Endothelial cell of umbilical vein (primary cell): ENCODE measurements at regions not wholly inside any gene's neighbourhood (a gene's known extent, or its start where the extent isn't known, plus 50 kb on each side); places are given as distances from the start of the nearest gene placed in this dataset.

Experiments
- BruUV-seq: library from RNA; stranded (reverse); fragments of 400-500 nt; replicated peaks from 2 replicates; lab custom pipeline; 2021; lab: Mats Ljungman, UMichigan
- CTCF ChIA-PET: fragments of 300-600, 350-600 bp; sonication (Branson Sonifier 250); formaldehyde crosslinking; loops from one replicate; lab custom pipeline; 2021; ENCODE audit warnings: antibody characterized with exemption, inconsistent platforms; lab: Charles Lee
- POLR2A ChIA-PET: fragments of 300-600, 350-600 bp; sonication (Branson Sonifier 250); formaldehyde crosslinking; loops from one replicate; lab custom pipeline; 2021; ENCODE audit warnings: antibody characterized with exemption, inconsistent platforms; lab: Charles Lee
- DNase-seq: peaks from one replicate; pipeline ENCODE4 v3.0.0-alpha.2; 2011; ENCODE audit warnings: low read depth, low spot score
- FAIRE-seq: peaks from 2 replicates; lab custom pipeline; 2011; peaks lifted over from hg19 to GRCh38; lab: Jason Lieb, UNC
- H2AFZ ChIP-seq: 2 replicates; pipeline ENCODE4 v1.6.0; 2012; ENCODE audit warnings: low read depth, low read length, control low read depth, inconsistent platforms
- H3K27ac ChIP-seq: 2 replicates; pipeline ENCODE4 v1.5.1; 2011; ENCODE audit warnings: low read depth, mild to moderate bottlenecking, control low read depth, low read length, moderate library complexity; ENCODE audit not compliant: insufficient read depth
- H3K27me3 ChIP-seq, 2 experiments: 2 replicates each; pipeline versions ENCODE4 v1.6.0 to v1.6.1; 2011; ENCODE audit warnings: low read length in 2 of 2, mixed read lengths in 1 of 2; ENCODE audit not compliant: control insufficient read depth in 2 of 2, insufficient read depth in 2 of 2
- H3K36me3 ChIP-seq, 2 experiments: 2 replicates in 1 of 2; 3 replicates in 1 of 2; pipeline ENCODE4 v1.5.1; 2011; ENCODE audit warnings: low read length in 2 of 2, mild to moderate bottlenecking in 1 of 2, moderate library complexity in 1 of 2; ENCODE audit not compliant: control insufficient read depth in 2 of 2, insufficient read depth in 2 of 2; ENCODE audit errors: extremely low read depth in 1 of 2
- H3K4me1 ChIP-seq: 3 replicates; pipeline ENCODE4 v1.5.1; 2011; ENCODE audit warnings: mild to moderate bottlenecking, low read length; ENCODE audit not compliant: control insufficient read depth, insufficient read depth; ENCODE audit errors: extremely low read depth
- H3K4me2 ChIP-seq: 2 replicates; pipeline ENCODE4 v1.6.1; 2011; ENCODE audit warnings: low read length, control low read depth, mixed read lengths; ENCODE audit not compliant: insufficient read depth
- H3K4me3 ChIP-seq, 3 experiments: fragments of 200-600 bp in 1 of 3; sonication (generic), shearing (Covaris generic) in 1 of 3; replicated peaks in 1 of 3; 2 replicates each; pipeline ENCODE4 v1.5.1; 2011 to 2016; ENCODE audit warnings: control low read depth in 3 of 3, low read length in 3 of 3, mild to moderate bottlenecking in 2 of 3, inconsistent platforms in 1 of 3, low read depth in 1 of 3, moderate library complexity in 1 of 3; ENCODE audit not compliant: insufficient read depth in 1 of 3
- H3K79me2 ChIP-seq: 2 replicates; pipeline ENCODE4 v1.6.0; 2012; ENCODE audit warnings: low read length, inconsistent platforms; ENCODE audit not compliant: control insufficient read depth, insufficient read depth
- H3K9ac ChIP-seq: replicated peaks from 2 replicates; pipeline ENCODE3; 2011; ENCODE audit warnings: low read length, control low read depth; ENCODE audit not compliant: insufficient read depth; ENCODE audit errors: extremely low read depth
- H3K9me1 ChIP-seq: replicated peaks from 3 replicates; pipeline ENCODE4 v1.6.0; 2011; ENCODE audit warnings: mild to moderate bottlenecking, low read length; ENCODE audit not compliant: control insufficient read depth, insufficient read depth; ENCODE audit errors: extremely low read depth
- H3K9me3 ChIP-seq: replicated peaks from 2 replicates; pipeline ENCODE4 v1.5.1; 2012; ENCODE audit warnings: low read length, inconsistent platforms; ENCODE audit not compliant: control insufficient read depth, insufficient read depth
- H4K20me1 ChIP-seq: replicated peaks from 2 replicates; pipeline ENCODE3; 2011; ENCODE audit warnings: mild to moderate bottlenecking, low read length; ENCODE audit not compliant: control insufficient read depth, insufficient read depth; ENCODE audit errors: extremely low read depth
- CTCF ChIP-seq, 2 donors: IDR thresholded peaks; 1 replicate in 1 of 2; 2 replicates in 1 of 2; pipeline ENCODE4 v1.5.1; 2011; ENCODE audit warnings: low read length in 2 of 2, mild to moderate bottlenecking in 2 of 2, moderate library complexity in 2 of 2, control low read depth in 1 of 2, inconsistent platforms in 1 of 2, low read depth in 1 of 2; ENCODE audit not compliant: insufficient read depth in 1 of 2; ENCODE audit errors: extremely low read depth in 1 of 2
- EZH2 ChIP-seq: IDR thresholded peaks from 2 replicates; pipeline ENCODE4 v1.6.1; 2012; ENCODE audit warnings: borderline replicate concordance, low read depth, mild to moderate bottlenecking, moderate library complexity, low read length, inconsistent platforms; ENCODE audit not compliant: severe bottlenecking
- FOS ChIP-seq: IDR thresholded peaks from 2 replicates; pipeline ENCODE4 v1.6.1; 2011; ENCODE audit warnings: mild to moderate bottlenecking, low read length, moderate library complexity, borderline replicate concordance; ENCODE audit not compliant: insufficient read depth
- GATA2 ChIP-seq: IDR thresholded peaks from 2 replicates; pipeline ENCODE4 v1.7.0; 2011; ENCODE audit warnings: low read depth, mild to moderate bottlenecking, moderate library complexity, mixed read lengths, low read length; ENCODE audit not compliant: insufficient read length, insufficient read depth
- JUN ChIP-seq: IDR thresholded peaks from 2 replicates; pipeline ENCODE4 v1.6.1; 2011; ENCODE audit warnings: borderline replicate concordance, low read depth; ENCODE audit not compliant: insufficient read length, insufficient read depth
- MYC ChIP-seq: IDR thresholded peaks from one replicate; pipeline ENCODE4 v1.6.1; 2011; ENCODE audit warnings: mild to moderate bottlenecking, low read depth, low read length
- POLR2A ChIP-seq: IDR thresholded peaks from 2 replicates; pipeline ENCODE4 v1.6.1; 2012; ENCODE audit warnings: low read depth, mild to moderate bottlenecking, control low read depth, low read length
- POLR2AphosphoS5 ChIP-seq: IDR thresholded peaks from 2 replicates; pipeline ENCODE4 v1.6.1; 2012; ENCODE audit warnings: low read depth, mild to moderate bottlenecking, control low read depth, low read length, moderate library complexity; ENCODE audit not compliant: insufficient read depth
- dilution Hi-C: fragments of 300-500 bp; cut with MboI; formaldehyde crosslinking; loops from one replicate; pipeline ENCODE4 v1.15.0; 2019; ENCODE audit warnings: low sequenced_read_pairs; ENCODE audit not compliant: extremely low pct_ligation_motif_present
- intact Hi-C: fragments of 100-400 bp; cut with micrococcal nuclease; formaldehyde crosslinking; loops from one replicate; pipeline ENCODE4 v1.10.0; 2022
- TF ChIP-seq, protein P1 (sequence below): IDR thresholded peaks from 2 replicates; pipeline ENCODE4 v1.6.1; 2011; ENCODE audit not compliant: insufficient read depth, insufficient read length

DNA sequence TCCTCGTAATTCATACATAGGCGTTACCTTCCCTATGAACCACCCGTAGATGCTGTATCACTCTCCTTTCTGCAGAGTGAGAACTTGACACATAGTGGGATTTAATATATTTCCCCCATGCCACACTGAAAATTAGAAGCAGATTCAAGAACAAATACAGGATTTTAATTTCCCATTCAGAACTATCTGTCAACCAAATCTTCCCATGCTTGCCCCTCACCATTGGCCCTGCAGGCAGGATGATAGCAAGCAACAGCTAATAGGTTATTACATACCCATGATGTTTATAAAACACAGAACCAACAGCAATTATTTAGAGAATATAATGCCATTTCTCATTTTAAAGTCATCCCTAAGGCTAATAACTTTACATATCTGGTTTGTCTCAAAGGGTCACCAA is 55.0 kb upstream of the GNAO1 start:
- no peak for FAIRE-seq
- Histone ChIP-seq H2AFZ (no peak overlapping the region), H3K4me1 (no peaks in the 10 kb centered on the region), H3K27me3 (no peaks in the 10 kb centered on the region), H3K4me3 (no peak overlapping the region), H3K9me1 (no peaks in the 10 kb centered on the region), H3K27ac (no peak overlapping the region), H3K36me3 (no peaks in the 10 kb centered on the region), H3K79me2 (no peaks in the 10 kb centered on the region), H3K4me2 (no peak overlapping the region), H4K20me1 (no peaks in the 10 kb centered on the region), H3K9ac (no peak overlapping the region), H3K9me3 (no peaks in the 10 kb centered on the region)
- dilution Hi-C loops = no loop called here
- intact Hi-C loops = no loop called here
- CTCF ChIA-PET = no interaction called here
- POLR2A ChIA-PET = no interaction called here
- no peak for TF ChIP-seq CTCF (IDR thresholded peaks at IDR 0.05; ENCODE audit: extremely low read depth in 1 of 2, insufficient read depth in 1 of 2, low read depth in 1 of 2, low read length in 2 of 2)
- TF ChIP-seq EZH2 = no peak
- TF ChIP-seq, protein P1, sequence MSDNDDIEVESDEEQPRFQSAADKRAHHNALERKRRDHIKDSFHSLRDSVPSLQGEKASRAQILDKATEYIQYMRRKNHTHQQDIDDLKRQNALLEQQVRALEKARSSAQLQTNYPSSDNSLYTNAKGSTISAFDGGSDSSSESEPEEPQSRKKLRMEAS = no peak
- no peak for TF ChIP-seq GATA2
- TF ChIP-seq FOS = no peak
- TF ChIP-seq MYC = no peak
- no peak for TF ChIP-seq POLR2A
- no peak for TF ChIP-seq POLR2AphosphoS5
- TF ChIP-seq JUN = no peak
- BruUV-seq = no TSS peak
- no peak for DNase-seq
